AG09309 (cell line): ENCODE measurements at regions not wholly inside any gene's neighbourhood (a gene's known extent, or its start where the extent isn't known, plus 50 kb on each side); places are given as distances from the start of the nearest gene placed in this dataset.

ENCODE experiments used
- DNase-seq: peaks from one replicate; pipeline ENCODE4 v3.0.0-alpha.2; 2010; ENCODE audit warnings: low read depth
- H3K4me3 ChIP-seq: 2 replicates; pipeline ENCODE4 v1.5.1; 2011; ENCODE audit warnings: mild to moderate bottlenecking, low read depth, low read length, moderate library complexity; ENCODE audit not compliant: control insufficient read depth
- CTCF ChIP-seq: IDR thresholded peaks from 2 replicates; pipeline ENCODE4 v1.5.1; 2011; ENCODE audit warnings: mild to moderate bottlenecking, low read depth, low read length, inconsistent platforms; ENCODE audit not compliant: insufficient read depth, control insufficient read depth; ENCODE audit errors: missing control alignments

- no peak for TF ChIP-seq CTCF
- no peak for DNase-seq
These were observed 1418.8 kb downstream of the CDH11 start for GRCh38 chr16:63702981-63703590.

GRCh38 chr16:63697736-63698135, 1424.1 kb downstream of the CDH11 start:
- H3K4me3 ChIP-seq, result no peak overlapping the region
- TF ChIP-seq CTCF, result no peak
- no peak for DNase-seq

More at GRCh38 chr16:63702981-63703590, 1418.8 kb downstream of the CDH11 start:
- H3K4me3 ChIP-seq, result no peak overlapping the region

GRCh38 chr16:63695347-63695746, 1426.5 kb downstream of the CDH11 start:
- H3K4me3 ChIP-seq, result no peak overlapping the region
- no peak for TF ChIP-seq CTCF
- no peak for DNase-seq

GRCh38 chr16:63690961-63691360, 1430.9 kb downstream of the CDH11 start:
- no peak overlapping the region for H3K4me3 ChIP-seq
- no peak for DNase-seq

GRCh38 chr16:63690267-63690666, 1431.6 kb downstream of the CDH11 start:
- no peak for TF ChIP-seq CTCF
- no peak overlapping the region for H3K4me3 ChIP-seq
- no peak for DNase-seq

More at GRCh38 chr16:63690961-63691360, 1430.9 kb downstream of the CDH11 start:
- no peak for TF ChIP-seq CTCF

- DNase-seq, result no peak
- H3K4me3 ChIP-seq, result no peak overlapping the region
- TF ChIP-seq CTCF, result no peak
These were observed 1432.8 kb downstream of the CDH11 start for GRCh38 chr16:63689068-63689467.
